Stimulated activated CD8-positive, alpha-beta memory T cell treated with anti-CD3 and anti-CD28 coated beads, Interleukin-2, amount 100 ng/mL, for 48 hours (primary cell): ENCODE measurements at regions not wholly inside any gene's neighbourhood (a gene's known extent, or its start where the extent isn't known, plus 50 kb on each side); places are given as distances from the start of the nearest gene placed in this dataset.

Experiments used
- DNase-seq, 2 donors: peaks; one replicate each; pipeline ENCODE4 v3.0.0-alpha.2; 2020; ENCODE audit warnings: low read depth in 2 of 2

DNA sequence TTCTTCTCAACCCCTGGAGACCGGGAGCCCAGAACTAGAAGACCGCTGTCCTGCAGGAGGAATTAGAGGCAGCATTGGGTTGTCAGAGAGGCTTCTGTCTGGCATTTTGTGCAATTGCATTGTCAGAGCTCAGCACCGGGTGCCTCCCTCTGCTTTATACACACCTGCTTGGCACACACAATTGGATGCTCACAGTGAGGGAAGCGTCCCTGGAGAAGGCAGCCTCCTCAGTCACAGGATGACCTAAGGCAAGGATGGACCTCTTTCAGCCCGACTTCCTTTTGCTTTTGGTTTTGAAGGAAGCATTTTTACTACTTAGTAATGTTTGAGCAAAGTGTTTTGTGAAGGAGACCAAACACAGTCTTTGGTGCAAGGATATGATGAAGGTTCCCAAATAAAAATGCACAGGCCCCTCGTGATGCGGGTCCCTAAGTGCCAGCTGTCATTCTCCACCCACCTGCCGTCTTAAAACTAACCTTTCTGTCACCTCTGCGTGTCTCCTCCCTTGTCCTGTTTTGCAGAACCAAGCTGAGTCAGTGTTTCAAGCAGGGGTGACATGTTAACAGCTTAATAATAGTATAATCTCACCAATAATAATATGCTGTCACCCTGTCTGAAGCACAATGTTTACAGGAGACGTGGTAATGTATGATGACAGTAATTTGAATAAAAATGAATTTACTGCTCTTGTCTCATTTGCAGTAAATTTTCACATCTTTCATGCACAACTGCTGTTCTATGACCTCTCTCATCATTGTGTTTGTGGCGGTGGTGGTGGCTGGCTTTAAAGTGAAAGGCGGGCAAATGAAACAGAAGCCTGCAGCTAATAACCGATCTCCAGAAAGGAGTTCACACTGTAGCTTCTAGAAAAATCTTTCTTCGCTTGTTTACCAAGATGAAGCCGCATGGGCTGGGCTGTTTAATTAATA lies 430.2 kb upstream of the MKI67 start:
- DNase-seq, result no peak

GRCh38 chr10:128557149-128557710 lies 431.0 kb upstream of the MKI67 start:
- no peak for DNase-seq

- no peak for DNase-seq
These were observed 434.2 kb upstream of the MKI67 start for GRCh38 chr10:128560406-128560805.

GRCh38 chr10:128560993-128561392 lies 434.8 kb upstream of the MKI67 start:
- no peak for DNase-seq

- no peak for DNase-seq
These were observed 437.2 kb upstream of the MKI67 start for GRCh38 chr10:128563387-128563786.

DNA sequence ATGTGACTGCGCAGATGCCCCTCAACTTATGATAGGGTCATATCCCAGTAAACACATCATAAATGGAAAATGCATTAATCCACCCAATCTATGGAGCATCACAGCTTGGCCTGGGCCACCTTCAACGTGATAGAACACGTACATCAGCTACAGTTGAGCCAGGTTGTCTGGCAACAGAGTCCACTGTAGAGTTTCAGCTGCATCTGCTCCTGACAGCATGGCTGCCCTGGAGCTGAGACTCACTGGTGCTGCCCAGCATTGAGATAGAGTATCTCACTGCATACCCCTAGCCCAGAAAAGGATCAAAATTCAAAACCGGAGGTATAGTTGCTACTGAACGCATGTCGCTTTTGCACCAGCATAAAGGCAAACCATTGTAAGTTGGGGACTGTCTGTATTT lies 437.7 kb upstream of the MKI67 start:
- DNase-seq, result no peak

GRCh38 chr10:128566361-128566968 lies 440.2 kb upstream of the MKI67 start:
- no peak for DNase-seq

GRCh38 chr10:128567551-128567950 lies 441.3 kb upstream of the MKI67 start:
- no peak for DNase-seq

DNA sequence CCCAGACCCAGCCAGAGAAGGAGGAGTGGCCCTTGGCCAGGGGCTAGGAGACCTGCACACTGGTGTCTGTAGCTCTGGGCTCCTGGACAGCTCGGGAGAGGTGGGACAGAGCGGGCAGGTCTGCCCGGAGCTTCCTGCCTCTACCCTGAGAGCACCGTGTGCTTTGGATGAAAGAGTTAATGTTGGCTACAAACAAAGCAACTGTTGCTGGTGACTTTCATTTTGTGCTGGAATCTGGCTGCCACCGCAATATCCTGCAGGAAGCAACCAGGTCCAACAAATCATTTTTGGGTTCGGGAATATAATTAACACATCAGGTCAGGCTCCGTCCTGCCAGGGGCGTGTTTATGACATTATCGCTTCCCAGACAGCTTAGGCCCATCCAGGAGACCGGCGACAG lies 441.8 kb upstream of the MKI67 start:
- DNase-seq, result no peak

- no peak for DNase-seq
These were observed 442.3 kb upstream of the MKI67 start for GRCh38 chr10:128568491-128568890.

GRCh38 chr10:128568990-128569945 lies 443.0 kb upstream of the MKI67 start:
- DNase-seq, result no peak

DNA sequence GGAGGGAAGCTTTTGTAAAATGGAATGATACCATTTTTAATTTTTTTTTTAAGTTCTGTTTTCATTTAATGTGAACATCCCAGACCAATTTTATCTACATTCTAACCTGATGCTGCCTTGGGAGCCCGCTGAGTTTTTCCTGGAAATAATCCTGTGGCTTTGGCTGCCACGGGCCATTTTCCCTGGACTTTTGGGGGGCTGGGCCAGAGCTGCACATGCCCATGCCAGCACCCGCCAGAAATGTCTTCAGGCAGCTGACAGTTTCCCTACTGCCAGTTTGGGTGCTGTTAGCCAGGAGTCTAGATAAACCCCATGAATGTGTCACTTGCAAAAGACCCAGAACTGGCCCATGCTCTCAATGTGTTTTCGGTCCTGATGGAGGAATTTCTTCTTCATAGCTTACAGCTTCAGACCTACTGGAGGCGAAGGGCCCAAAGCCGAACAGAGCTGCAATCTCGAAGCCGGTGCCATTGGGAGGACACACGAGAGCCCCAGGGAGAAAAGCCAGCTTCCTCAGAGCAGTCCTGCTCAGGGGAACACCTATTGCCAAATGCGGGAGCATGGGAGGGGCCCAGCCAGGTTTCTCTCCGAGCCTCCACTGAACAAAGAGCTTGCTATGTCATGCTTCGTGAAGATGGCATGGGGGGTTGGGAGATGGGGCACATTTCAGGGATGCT lies 444.2 kb upstream of the MKI67 start:
- DNase-seq, result no peak

GRCh38 chr10:128571071-128571470 lies 444.8 kb upstream of the MKI67 start:
- no peak for DNase-seq

GRCh38 chr10:128571745-128572144 lies 445.5 kb upstream of the MKI67 start:
- no peak for DNase-seq

DNA sequence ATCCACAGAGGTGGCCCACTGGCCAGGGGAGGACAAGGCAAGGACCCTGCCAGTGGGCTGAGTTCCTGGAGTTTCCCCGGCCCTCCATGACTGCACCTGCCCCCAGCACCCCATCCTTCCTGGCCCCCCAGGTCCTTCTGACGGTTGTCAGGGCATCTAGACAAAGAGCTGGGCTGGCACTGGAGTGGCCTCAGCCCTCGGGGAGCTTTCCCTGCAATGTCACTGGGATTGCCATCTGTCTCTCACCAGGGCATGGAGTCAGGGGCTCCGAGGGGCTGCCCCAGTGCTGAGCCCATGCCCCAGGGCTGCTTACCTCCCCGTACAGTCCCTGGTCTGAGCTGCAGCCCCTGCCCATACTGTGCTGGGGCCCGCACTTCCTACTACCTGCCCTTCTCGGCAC lies 446.5 kb upstream of the MKI67 start:
- DNase-seq, result no peak

DNA sequence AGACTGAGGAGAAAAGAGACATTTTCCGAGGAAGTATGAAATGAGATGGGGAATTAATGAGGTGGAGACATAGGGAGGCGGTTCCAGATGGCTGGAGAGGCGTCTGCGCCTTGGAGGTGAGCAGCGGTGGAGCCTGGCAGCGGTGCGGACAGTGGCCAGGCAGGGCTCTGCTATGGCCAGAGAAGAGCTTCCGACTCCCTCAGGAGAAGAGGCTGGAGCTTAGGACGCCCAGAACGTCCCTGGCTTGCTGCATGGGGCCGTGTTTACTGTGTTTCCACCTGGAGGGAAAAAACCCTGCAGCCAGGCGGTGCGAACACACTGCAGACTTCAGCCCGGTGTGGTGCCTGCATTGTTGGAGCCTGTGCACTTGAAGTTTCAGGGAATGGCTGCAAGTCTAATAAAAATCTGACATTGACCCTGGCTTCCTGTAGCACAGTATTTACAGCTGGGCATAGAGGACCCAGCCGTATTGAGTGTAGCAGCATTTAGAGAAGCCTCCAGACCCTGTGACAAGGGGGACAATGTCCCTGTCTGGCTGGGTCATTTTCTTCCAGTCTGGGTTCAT lies 447.1 kb upstream of the MKI67 start:
- no peak for DNase-seq

DNA sequence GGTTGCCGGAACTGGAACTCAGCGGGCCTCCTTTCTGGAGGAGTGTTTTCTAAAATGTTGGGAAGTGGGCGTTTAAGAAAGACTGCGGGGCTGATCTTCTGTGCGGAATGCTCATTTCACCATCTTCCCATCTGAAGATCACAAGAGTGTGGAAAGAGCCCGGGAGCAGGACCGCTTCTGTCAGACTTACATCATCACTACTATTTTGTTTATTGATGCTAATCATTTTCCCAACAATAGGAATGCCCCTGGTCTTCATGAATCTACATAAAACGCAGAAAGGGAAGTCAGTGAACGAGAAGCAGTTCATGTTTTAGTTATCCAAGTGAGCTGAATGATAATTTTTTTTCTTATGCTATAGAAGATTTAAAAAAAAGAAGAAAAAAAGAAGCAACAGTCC lies 447.8 kb upstream of the MKI67 start:
- DNase-seq, result no peak

GRCh38 chr10:128574581-128575210 lies 448.5 kb upstream of the MKI67 start:
- DNase-seq, result no peak

- DNase-seq, result no peak
These were observed 449.5 kb upstream of the MKI67 start for GRCh38 chr10:128575761-128576160.

GRCh38 chr10:128576336-128576735 lies 450.1 kb upstream of the MKI67 start:
- no peak for DNase-seq
